ENCODE measurements at regions not wholly inside any gene's neighbourhood (a gene's known extent, or its start where the extent isn't known, plus 50 kb on each side); places are given as distances from the start of the nearest gene placed in this dataset.

- TF ChIP-seq CTCF (IDR thresholded peaks at IDR 0.05; ENCODE audit: insufficient read depth, low read length), result no peak
- TF ChIP-seq POLR2AphosphoS5 (IDR thresholded peaks at IDR 0.05; ENCODE audit: low read depth), result no peak
These were observed 613.7 kb upstream of the CDH18 start for GRCh38 chr5:20601678-20602100.
